Brain microvascular endothelial cell (primary cell): ENCODE measurements at regions not wholly inside any gene's neighbourhood (a gene's known extent, or its start where the extent isn't known, plus 50 kb on each side); places are given as distances from the start of the nearest gene placed in this dataset.

Experiments used
- DNase-seq: peaks from one replicate; pipeline ENCODE4 v3.0.0-alpha.2; 2020
- H3K27ac ChIP-seq: fragments of 250-450 bp; sonication (Bioruptor Pico); 2 replicates; pipeline ENCODE4 v1.5.1; 2020; ENCODE audit warnings: mild to moderate bottlenecking, moderate library complexity
- H3K27me3 ChIP-seq: fragments of 250-450 bp; sonication (Bioruptor Pico); replicated peaks from 2 replicates; pipeline ENCODE4 v1.5.1; 2020; ENCODE audit warnings: mild to moderate bottlenecking
- H3K36me3 ChIP-seq: fragments of 250-450 bp; sonication (Bioruptor Pico); replicated peaks from 2 replicates; pipeline ENCODE4 v1.5.1; 2020; ENCODE audit warnings: mild to moderate bottlenecking
- H3K4me3 ChIP-seq: 2 replicates; pipeline ENCODE4 v1.5.1; 2011; ENCODE audit warnings: low read depth, mild to moderate bottlenecking, control low read depth, low read length, moderate library complexity
- CTCF ChIP-seq: IDR thresholded peaks from 2 replicates; pipeline ENCODE4 v1.5.1; 2011; ENCODE audit warnings: low read depth, mild to moderate bottlenecking, moderate library complexity, low read length, control low read depth, inconsistent platforms; ENCODE audit errors: missing control alignments
- in situ Hi-C: cut with HindIII; loops from 2 replicates; pipeline ENCODE4 v1.10.0; 2017; ENCODE audit warnings: low sequenced_read_pairs, low pct_ligation_motif_present

GRCh38 chr10:4479342-4479741 lies 346.7 kb upstream of the AKR1E2 start:
- Histone ChIP-seq H3K27ac (no peak overlapping the region), H3K27me3 (no peaks in the 10 kb centered on the region), H3K4me3 (no peak overlapping the region), H3K36me3 (no peaks in the 10 kb centered on the region)
- DNase-seq = no peak
- TF ChIP-seq CTCF = no peak
- in situ Hi-C loops = no loop called here

GRCh38 chr10:4477664-4478063 lies 348.3 kb upstream of the AKR1E2 start:
- H3K4me3 ChIP-seq = no peak overlapping the region
- DNase-seq = no peak
- in situ Hi-C loops = no loop called here
- no peak overlapping the region for H3K27ac ChIP-seq
- no peaks in the 10 kb centered on the region for H3K27me3 ChIP-seq
- H3K36me3 ChIP-seq = no peaks in the 10 kb centered on the region
- TF ChIP-seq CTCF = no peak

- Histone ChIP-seq H3K27me3 (no peaks in the 10 kb centered on the region), H3K4me3 (no peak overlapping the region), H3K27ac (no peak overlapping the region), H3K36me3 (no peaks in the 10 kb centered on the region)
- TF ChIP-seq CTCF = no peak
- DNase-seq = no peak
- in situ Hi-C loops = no loop called here
These were observed 350.0 kb upstream of the AKR1E2 start for GRCh38 chr10:4475827-4476490.

GRCh38 chr10:4474829-4475228 lies 351.2 kb upstream of the AKR1E2 start:
- no peaks in the 10 kb centered on the region for H3K36me3 ChIP-seq
- in situ Hi-C loops = no loop called here
- DNase-seq = no peak
- no peak for TF ChIP-seq CTCF
- H3K27ac ChIP-seq = no peak overlapping the region
- no peak overlapping the region for H3K4me3 ChIP-seq
- H3K27me3 ChIP-seq = no peaks in the 10 kb centered on the region

GRCh38 chr10:4473977-4474376 lies 352.0 kb upstream of the AKR1E2 start:
- DNase-seq = no peak
- in situ Hi-C loops = no loop called here
- no peak overlapping the region for H3K4me3 ChIP-seq

More at GRCh38 chr10:4473977-4474376, 352.0 kb upstream of the AKR1E2 start:
- Histone ChIP-seq H3K36me3 (no peaks in the 10 kb centered on the region), H3K27me3 (no peaks in the 10 kb centered on the region), H3K27ac (no peak overlapping the region)
- TF ChIP-seq CTCF = no peak
